ACC112 (cell line): ENCODE measurements at regions not wholly inside any gene's neighbourhood (a gene's known extent, or its start where the extent isn't known, plus 50 kb on each side); places are given as distances from the start of the nearest gene placed in this dataset.

Experiments
- H2AFZ ChIP-seq: fragments of 200-600 bp; sonication (generic); one replicate; pipeline ENCODE4 v1.6.0; 2017; ENCODE audit warnings: antibody characterized with exemption, low read length; ENCODE audit not compliant: unreplicated experiment
- H3K27ac ChIP-seq: fragments of 200-600 bp; sonication (generic); 2 replicates; pipeline ENCODE4 v1.5.1; 2014; ENCODE audit warnings: low read depth, mild to moderate bottlenecking, antibody characterized with exemption, low read length, moderate library complexity
- H3K27me3 ChIP-seq: fragments of 200-600 bp; sonication (generic); 2 replicates; pipeline ENCODE4 v1.6.1; 2014; ENCODE audit warnings: mild to moderate bottlenecking, antibody characterized with exemption, low read length, moderate library complexity, mixed read lengths; ENCODE audit not compliant: insufficient read depth
- H3K36me3 ChIP-seq: fragments of 200-600 bp; sonication (generic); 2 replicates; pipeline ENCODE4 v1.6.1; 2016; ENCODE audit warnings: mild to moderate bottlenecking, antibody characterized with exemption, low read length, moderate library complexity, mixed read lengths; ENCODE audit not compliant: insufficient read depth
- H3K4me1 ChIP-seq: fragments of 200-600 bp; sonication (generic); one replicate; pipeline ENCODE4 v1.6.1; 2016; ENCODE audit warnings: low read length, mixed read lengths; ENCODE audit not compliant: insufficient read depth, unreplicated experiment, control insufficient read depth
- H3K4me3 ChIP-seq: fragments of 200-600 bp; sonication (generic); 2 replicates; pipeline ENCODE4 v1.5.1; 2014; ENCODE audit warnings: mild to moderate bottlenecking, low read depth, low read length
- H3K79me2 ChIP-seq: fragments of 200-600 bp; sonication (generic); one replicate; pipeline ENCODE4 v1.6.0; 2016; ENCODE audit warnings: low read length; ENCODE audit not compliant: control insufficient read depth, unreplicated experiment, insufficient read depth

GRCh38 chr6:56806368-56806767 is 148.5 kb upstream of the BEND6 start:
- H3K27ac ChIP-seq = peak overlapping the region; percentile 87
- peaks cover 77% of the 10 kb centered on the region for H3K4me1 ChIP-seq
- no peak overlapping the region for H2AFZ ChIP-seq
- peaks cover 89% of the 10 kb centered on the region for H3K79me2 ChIP-seq
- no peak overlapping the region for H3K4me3 ChIP-seq
- no peaks in the 10 kb centered on the region for H3K36me3 ChIP-seq
- H3K27me3 ChIP-seq = no peaks in the 10 kb centered on the region

DNA sequence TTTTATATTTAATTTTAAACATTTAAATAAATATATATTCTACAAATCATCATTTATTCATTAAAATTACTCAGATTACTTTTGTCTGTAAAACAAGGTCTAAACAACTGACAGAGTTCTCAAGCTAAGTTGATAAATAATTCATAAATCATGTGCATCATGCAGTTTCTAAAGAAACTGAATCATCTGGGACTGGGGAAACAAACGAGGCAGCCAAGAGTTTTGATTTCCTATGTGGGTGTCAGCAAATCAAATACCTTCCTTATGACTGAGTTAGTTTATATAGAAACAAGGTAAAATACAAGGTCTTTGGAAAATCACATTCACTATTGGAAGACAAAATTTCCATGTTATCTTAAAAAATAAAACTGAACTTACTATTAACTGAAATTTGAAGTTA is 149.9 kb upstream of the BEND6 start:
- Histone ChIP-seq H3K4me1 (peaks cover 74% of the 10 kb centered on the region), H2AFZ (no peak overlapping the region), H3K27ac (peak overlapping the region; percentile 87), H3K27me3 (no peaks in the 10 kb centered on the region), H3K79me2 (peaks cover 89% of the 10 kb centered on the region), H3K4me3 (peak overlapping the region; percentile 28; the same call in 1 of the 2 replicates), H3K36me3 (no peaks in the 10 kb centered on the region)

DNA sequence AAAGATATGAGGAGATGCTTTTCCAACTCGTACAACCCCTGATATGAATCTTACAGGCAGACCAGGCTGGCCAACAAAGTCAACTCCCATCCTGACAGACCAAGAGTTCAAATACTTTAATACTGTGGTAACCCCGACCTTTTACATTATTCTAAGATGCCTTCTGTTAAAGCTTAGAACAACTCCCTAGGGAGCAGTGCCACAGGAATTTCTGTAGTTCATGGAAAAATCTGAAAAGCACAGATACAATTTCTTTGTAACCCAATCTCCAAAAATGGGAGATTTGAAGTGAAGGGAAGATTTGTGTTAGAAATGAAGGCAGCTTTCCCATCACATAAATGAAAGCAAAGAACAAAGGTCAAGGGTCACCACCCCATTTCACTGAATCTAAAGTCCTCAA is 151.3 kb upstream of the BEND6 start:
- H3K36me3 ChIP-seq = no peaks in the 10 kb centered on the region
- no peaks in the 10 kb centered on the region for H3K27me3 ChIP-seq
- H3K27ac ChIP-seq = peak overlapping the region; percentile 87
- peak overlapping the region; percentile 3 for H3K4me3 ChIP-seq
- peaks cover 70% of the 10 kb centered on the region for H3K4me1 ChIP-seq
- no peak overlapping the region for H2AFZ ChIP-seq
- peaks cover 93% of the 10 kb centered on the region for H3K79me2 ChIP-seq

DNA sequence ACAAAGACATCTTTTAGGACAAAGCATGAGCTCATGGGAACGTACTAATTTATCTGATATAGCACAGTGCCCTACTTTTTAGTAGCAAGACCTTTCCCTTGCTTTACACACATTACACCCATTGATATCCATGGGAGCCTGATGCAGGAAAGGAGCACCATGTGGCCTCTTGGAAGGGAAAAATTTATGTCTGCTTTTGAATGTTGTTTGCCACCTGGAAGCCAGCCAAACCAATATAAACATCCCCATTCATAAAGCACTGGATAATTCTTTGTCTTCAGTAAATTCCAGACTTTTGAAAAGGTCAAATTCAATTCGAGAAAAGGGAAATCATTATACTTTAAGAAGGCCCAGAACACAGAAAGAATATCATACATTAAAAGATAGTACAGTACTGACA is 152.3 kb upstream of the BEND6 start:
- H3K4me3 ChIP-seq = peak overlapping the region; percentile 3; the same call in 1 of the 2 replicates
- no peaks in the 10 kb centered on the region for H3K27me3 ChIP-seq
- no peak overlapping the region for H2AFZ ChIP-seq
- H3K27ac ChIP-seq = peak overlapping the region; percentile 87
- peaks cover 70% of the 10 kb centered on the region for H3K4me1 ChIP-seq
- H3K36me3 ChIP-seq = no peaks in the 10 kb centered on the region
- H3K79me2 ChIP-seq = peaks cover 93% of the 10 kb centered on the region

DNA sequence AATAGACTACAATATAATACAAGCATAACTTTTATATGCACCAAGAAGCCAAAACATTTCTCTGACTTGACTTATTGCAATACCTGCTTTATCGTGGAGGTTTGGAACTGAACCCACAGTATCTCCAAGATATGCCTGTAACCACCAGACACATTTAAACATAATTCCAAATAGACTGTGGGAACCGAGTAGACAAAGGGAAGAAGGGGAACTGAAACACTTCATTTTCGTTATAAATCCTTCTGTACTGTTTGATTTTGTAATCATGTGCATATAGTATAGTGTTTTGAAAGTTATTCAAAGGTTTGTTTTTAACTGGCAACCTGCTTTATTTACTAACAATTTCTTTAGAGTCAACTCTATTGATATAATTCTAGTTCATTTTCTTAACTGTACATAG is 154.9 kb upstream of the BEND6 start:
- Histone ChIP-seq H3K4me3 (no peak overlapping the region), H3K27me3 (no peaks in the 10 kb centered on the region), H3K27ac (no peak overlapping the region), H3K4me1 (peaks cover 70% of the 10 kb centered on the region), H3K36me3 (no peaks in the 10 kb centered on the region), H2AFZ (no peak overlapping the region), H3K79me2 (peaks cover 92% of the 10 kb centered on the region)

- no peaks in the 10 kb centered on the region for H3K27me3 ChIP-seq
- no peak overlapping the region for H2AFZ ChIP-seq
- peaks cover 59% of the 10 kb centered on the region for H3K4me1 ChIP-seq
- H3K4me3 ChIP-seq = no peak overlapping the region
- peaks cover 93% of the 10 kb centered on the region for H3K79me2 ChIP-seq
- no peaks in the 10 kb centered on the region for H3K36me3 ChIP-seq
- peak overlapping the region; percentile 20 for H3K27ac ChIP-seq
Observed at GRCh38 chr6:56798163-56798562, 155.5 kb upstream of the DST start.

GRCh38 chr6:56796196-56796532 is 153.5 kb upstream of the DST start:
- no peaks in the 10 kb centered on the region for H3K36me3 ChIP-seq
- peaks cover 96% of the 10 kb centered on the region for H3K79me2 ChIP-seq
- no peaks in the 10 kb centered on the region for H3K27me3 ChIP-seq
- H2AFZ ChIP-seq = no peak overlapping the region
- H3K27ac ChIP-seq = peak overlapping the region; percentile 25; the same call in 1 of the 2 replicates
- peak overlapping the region; percentile 27; the same call in 1 of the 2 replicates for H3K4me3 ChIP-seq
- peaks cover 51% of the 10 kb centered on the region for H3K4me1 ChIP-seq

- Histone ChIP-seq H2AFZ (no peak overlapping the region), H3K27ac (no peak overlapping the region), H3K36me3 (no peaks in the 10 kb centered on the region), H3K79me2 (peaks cover 96% of the 10 kb centered on the region), H3K4me3 (peak overlapping the region; percentile 27; the same call in 1 of the 2 replicates), H3K4me1 (peaks cover 51% of the 10 kb centered on the region), H3K27me3 (no peaks in the 10 kb centered on the region)
Observed at GRCh38 chr6:56795466-56796195, 152.9 kb upstream of the DST start.

- H3K27me3 ChIP-seq = no peaks in the 10 kb centered on the region
- no peak overlapping the region for H3K4me3 ChIP-seq
- peaks cover 96% of the 10 kb centered on the region for H3K79me2 ChIP-seq
- H3K4me1 ChIP-seq = peaks cover 61% of the 10 kb centered on the region
- 0 out of 2 replicates have a peak, but pooled peaks cover 6% of the 10 kb centered on the region for H3K36me3 ChIP-seq
- no peak overlapping the region for H3K27ac ChIP-seq
- H2AFZ ChIP-seq = no peak overlapping the region
Observed at GRCh38 chr6:56794421-56794820, 151.7 kb upstream of the DST start.

DNA sequence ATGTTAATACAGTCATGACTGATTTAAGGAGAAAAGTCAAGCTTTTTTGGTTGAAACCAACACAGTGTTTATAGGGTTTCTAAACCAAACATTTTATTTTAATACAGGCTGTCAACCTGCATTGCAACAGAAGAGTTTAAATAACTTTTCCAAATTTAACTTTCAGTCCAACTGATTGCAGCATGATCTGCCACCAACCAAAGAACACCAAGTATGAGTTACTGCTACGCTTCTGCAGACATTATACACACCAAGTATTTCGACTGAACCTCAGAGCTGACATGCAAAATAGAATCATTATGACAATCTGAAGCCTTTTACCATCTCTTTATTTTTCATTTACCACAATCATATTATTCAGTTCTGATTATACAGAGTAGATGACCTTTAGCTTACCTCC is 151.2 kb upstream of the DST start:
- peaks cover 94% of the 10 kb centered on the region for H3K79me2 ChIP-seq
- H2AFZ ChIP-seq = no peak overlapping the region
- H3K27me3 ChIP-seq = no peaks in the 10 kb centered on the region
- peaks cover 56% of the 10 kb centered on the region for H3K4me1 ChIP-seq
- 0 out of 2 replicates have a peak, but pooled peaks cover 7% of the 10 kb centered on the region for H3K36me3 ChIP-seq
- no peak overlapping the region for H3K4me3 ChIP-seq
- H3K27ac ChIP-seq = no peak overlapping the region

DNA sequence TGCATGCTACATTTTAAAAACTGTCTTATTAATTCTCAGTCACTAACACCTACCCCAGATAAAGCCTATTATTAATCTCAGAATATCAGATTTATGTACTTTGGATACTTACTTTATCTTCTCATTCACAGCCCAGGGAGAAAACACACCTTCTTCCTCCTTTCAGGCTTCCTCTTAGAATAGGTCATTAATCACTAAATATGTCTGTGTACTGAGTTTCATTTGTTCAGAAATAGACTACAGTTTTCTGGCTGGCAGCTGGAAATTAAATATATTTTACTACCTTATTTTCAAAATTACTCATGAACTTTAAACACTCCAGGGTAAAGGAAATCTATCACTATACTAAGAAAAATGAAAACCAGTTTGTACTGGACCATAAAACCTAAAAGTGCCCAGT is 147.7 kb upstream of the DST start:
- no peak overlapping the region for H2AFZ ChIP-seq
- H3K27me3 ChIP-seq = no peaks in the 10 kb centered on the region
- no peak overlapping the region for H3K4me3 ChIP-seq
- no peak overlapping the region for H3K27ac ChIP-seq
- peaks cover 22% of the 10 kb centered on the region for H3K4me1 ChIP-seq
- H3K79me2 ChIP-seq = peaks cover 86% of the 10 kb centered on the region
- peaks cover 19% of the 10 kb centered on the region for H3K36me3 ChIP-seq
